MM.1S (cell line): ENCODE measurements at regions not wholly inside any gene's neighbourhood (a gene's known extent, or its start where the extent isn't known, plus 50 kb on each side); places are given as distances from the start of the nearest gene placed in this dataset.

ENCODE experiments used
- DNase-seq: peaks from one replicate; pipeline ENCODE4 v3.0.0-alpha.2; 2015
- H2AFZ ChIP-seq: fragments of 300-600 bp; sonication (generic); 2 replicates; pipeline ENCODE4 v1.6.0; 2016; ENCODE audit warnings: antibody characterized with exemption, low read length
- H3F3A ChIP-seq: fragments of 300-600 bp; sonication (generic); 2 replicates; pipeline ENCODE4 v1.6.1; 2016; ENCODE audit warnings: mild to moderate bottlenecking, antibody characterized with exemption, low read length, moderate library complexity, mixed read lengths; ENCODE audit not compliant: insufficient read depth
- H3K27ac ChIP-seq: fragments of 300-600 bp; sonication (generic); 2 replicates; pipeline ENCODE4 v1.5.1; 2016; ENCODE audit warnings: mild to moderate bottlenecking, low read length
- H3K27me3 ChIP-seq: fragments of 300-600 bp; sonication (generic); replicated peaks from 2 replicates; pipeline ENCODE4 v1.6.0; 2016; ENCODE audit warnings: low read length; ENCODE audit not compliant: insufficient read depth
- H3K36me3 ChIP-seq: fragments of 300-600 bp; sonication (generic); replicated peaks from 2 replicates; pipeline ENCODE4 v1.6.1; 2016; ENCODE audit warnings: mild to moderate bottlenecking, low read length, mixed read lengths; ENCODE audit not compliant: insufficient read depth
- H3K4me1 ChIP-seq: fragments of 300-600 bp; sonication (generic); 2 replicates; pipeline ENCODE4 v1.6.1; 2016; ENCODE audit warnings: low read length, mixed read lengths
- H3K4me2 ChIP-seq: fragments of 300-600 bp; sonication (generic); 2 replicates; pipeline ENCODE4 v1.6.0; 2016; ENCODE audit warnings: low read depth, low read length
- H3K4me3 ChIP-seq: fragments of 300-600 bp; sonication (generic); 2 replicates; pipeline ENCODE4 v1.5.1; 2016; ENCODE audit warnings: low read length, mixed read lengths
- H3K79me2 ChIP-seq: fragments of 300-600 bp; sonication (generic); 2 replicates; pipeline ENCODE4 v1.6.1; 2016; ENCODE audit warnings: mixed run types, low read length, mixed read lengths
- H3K9ac ChIP-seq: fragments of 300-600 bp; sonication (generic); 2 replicates; pipeline ENCODE4 v1.6.1; 2016; ENCODE audit warnings: low read length, mixed read lengths
- H3K9me2 ChIP-seq: fragments of 300-600 bp; sonication (generic); replicated peaks from 2 replicates; pipeline ENCODE4 v1.6.1; 2016; ENCODE audit warnings: mild to moderate bottlenecking, low read length, mixed read lengths; ENCODE audit not compliant: insufficient read depth
- H3K9me3 ChIP-seq: fragments of 300-600 bp; sonication (generic); replicated peaks from 2 replicates; pipeline ENCODE4 v1.6.1; 2016; ENCODE audit warnings: mild to moderate bottlenecking, low read length, mixed read lengths; ENCODE audit not compliant: insufficient read depth
- H4K20me1 ChIP-seq: fragments of 300-600 bp; sonication (generic); 2 replicates; pipeline ENCODE4 v1.6.1; 2016; ENCODE audit warnings: mild to moderate bottlenecking, low read length, moderate library complexity, mixed read lengths; ENCODE audit not compliant: insufficient read depth
- CTCF ChIP-seq: fragments of 300-600 bp; sonication (generic); IDR thresholded peaks from 2 replicates; pipeline ENCODE4 v1.5.1; 2016; ENCODE audit warnings: antibody characterized with exemption, low read length, mixed read lengths
- EZH2 ChIP-seq: fragments of 300-600 bp; sonication (generic); optimal IDR thresholded peaks from 2 replicates; pipeline ENCODE3; 2017; ENCODE audit warnings: low read depth, mild to moderate bottlenecking, antibody characterized with exemption, low read length, mixed read lengths
- EZH2phosphoT487 ChIP-seq: fragments of 300-600 bp; sonication (generic); IDR thresholded peaks from 2 replicates; pipeline ENCODE4 v1.6.1; 2018; ENCODE audit warnings: antibody characterized with exemption, low read length

DNA sequence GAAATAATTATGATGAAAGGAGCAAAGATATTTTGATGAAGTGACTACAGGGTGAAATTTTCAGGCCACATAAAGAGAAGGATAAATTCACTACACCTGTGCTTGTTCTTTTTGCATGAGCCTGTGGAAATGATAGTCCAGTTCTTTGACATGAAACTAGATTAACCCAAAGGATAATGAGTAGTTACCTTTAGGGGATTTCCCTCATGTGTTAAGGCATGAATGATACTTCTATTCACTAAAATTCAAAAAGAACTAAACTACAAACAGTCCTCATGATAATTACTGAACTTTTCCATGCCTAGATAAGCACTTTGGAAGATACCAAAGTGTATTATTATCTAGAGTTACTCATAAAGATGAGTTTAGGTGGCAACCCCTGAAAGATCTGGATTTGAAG lies 244.3 kb downstream of the PTPRC start:
- no peaks in the 10 kb centered on the region for H3K27me3 ChIP-seq
- no peaks in the 10 kb centered on the region for H3K9me2 ChIP-seq
- no peak for TF ChIP-seq EZH2phosphoT487
- no peak overlapping the region for H3K27ac ChIP-seq
- H3F3A ChIP-seq, result no peaks in the 10 kb centered on the region
- H3K9ac ChIP-seq, result no peak overlapping the region
- H4K20me1 ChIP-seq, result no peaks in the 10 kb centered on the region
- H3K36me3 ChIP-seq, result no peaks in the 10 kb centered on the region
- no peaks in the 10 kb centered on the region for H3K9me3 ChIP-seq
- H3K4me1 ChIP-seq, result no peaks in the 10 kb centered on the region
- no peak for DNase-seq
- no peak overlapping the region for H3K4me3 ChIP-seq
- H3K4me2 ChIP-seq, result no peak overlapping the region
- no peaks in the 10 kb centered on the region for H3K79me2 ChIP-seq
- no peak overlapping the region for H2AFZ ChIP-seq

DNA sequence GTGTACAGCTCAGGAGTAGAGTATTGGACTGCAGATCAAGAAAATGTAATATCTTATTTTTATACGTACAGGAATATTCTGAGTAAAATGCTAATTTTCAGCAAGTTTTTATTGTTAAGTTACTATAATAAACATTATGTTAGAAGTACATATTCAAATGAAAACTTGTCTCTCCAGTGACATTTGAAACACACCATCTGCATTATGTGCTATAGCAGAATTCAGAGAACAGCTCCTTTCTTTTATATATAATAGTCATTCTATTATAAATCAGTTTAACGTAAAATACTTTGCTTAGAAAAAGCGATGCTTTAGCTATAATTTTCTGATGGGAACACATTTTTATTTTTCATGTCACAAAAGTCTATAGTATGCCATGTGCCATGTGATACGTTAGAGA lies 249.0 kb downstream of the PTPRC start:
- Histone ChIP-seq H3K4me1 (no peaks in the 10 kb centered on the region), H3K9me3 (no peaks in the 10 kb centered on the region), H3K4me3 (no peak overlapping the region), H2AFZ (no peak overlapping the region), H3K9me2 (no peaks in the 10 kb centered on the region), H3K36me3 (no peaks in the 10 kb centered on the region), H3K4me2 (no peak overlapping the region), H3F3A (no peaks in the 10 kb centered on the region), H3K79me2 (no peaks in the 10 kb centered on the region), H3K27ac (no peak overlapping the region), H3K27me3 (no peaks in the 10 kb centered on the region), H3K9ac (no peak overlapping the region), H4K20me1 (no peaks in the 10 kb centered on the region)
- DNase-seq, result no peak
- TF ChIP-seq EZH2 (no peak), CTCF (no peak), EZH2phosphoT487 (no peak)

GRCh38 chr1:198888379-198888943 lies 249.6 kb downstream of the PTPRC start:
- no peak overlapping the region for H3K4me2 ChIP-seq
- H3K4me3 ChIP-seq, result no peak overlapping the region
- H2AFZ ChIP-seq, result no peak overlapping the region
- H3K9me2 ChIP-seq, result no peaks in the 10 kb centered on the region
- no peaks in the 10 kb centered on the region for H3K9me3 ChIP-seq
- H3F3A ChIP-seq, result no peaks in the 10 kb centered on the region
- H3K27me3 ChIP-seq, result no peaks in the 10 kb centered on the region
- H3K79me2 ChIP-seq, result no peaks in the 10 kb centered on the region
- no peaks in the 10 kb centered on the region for H3K4me1 ChIP-seq
- DNase-seq, result no peak
- TF ChIP-seq EZH2phosphoT487, result no peak
- TF ChIP-seq CTCF, result no peak
- no peak for TF ChIP-seq EZH2
- H4K20me1 ChIP-seq, result no peaks in the 10 kb centered on the region
- H3K27ac ChIP-seq, result no peak overlapping the region
- no peak overlapping the region for H3K9ac ChIP-seq
- no peaks in the 10 kb centered on the region for H3K36me3 ChIP-seq

DNA sequence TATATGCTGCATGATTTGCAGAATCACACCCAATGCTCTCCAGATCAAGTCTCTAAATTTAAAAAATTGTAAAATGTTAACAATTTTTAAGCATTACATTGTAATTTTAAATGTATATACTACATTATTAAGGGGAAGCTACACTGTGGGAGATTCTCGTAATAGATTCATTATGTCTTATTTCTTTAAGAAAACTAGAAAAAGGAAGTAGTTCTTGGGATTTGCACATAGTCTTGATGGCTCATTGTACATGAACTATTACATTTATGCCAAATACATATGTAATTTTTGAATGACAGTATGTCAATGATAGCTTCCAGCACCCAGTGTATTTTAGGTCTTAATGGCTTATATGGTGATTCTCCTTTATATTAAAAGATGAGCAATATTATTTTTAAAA lies 250.3 kb downstream of the PTPRC start:
- H3K4me3 ChIP-seq, result no peak overlapping the region
- H3K9me2 ChIP-seq, result no peaks in the 10 kb centered on the region
- H3K36me3 ChIP-seq, result no peaks in the 10 kb centered on the region
- H4K20me1 ChIP-seq, result no peaks in the 10 kb centered on the region
- no peaks in the 10 kb centered on the region for H3K9me3 ChIP-seq
- no peak overlapping the region for H3K4me2 ChIP-seq
- no peaks in the 10 kb centered on the region for H3F3A ChIP-seq
- no peaks in the 10 kb centered on the region for H3K4me1 ChIP-seq
- DNase-seq, result no peak
- no peak overlapping the region for H2AFZ ChIP-seq
- TF ChIP-seq EZH2phosphoT487 (no peak), CTCF (no peak), EZH2 (no peak)
- no peaks in the 10 kb centered on the region for H3K27me3 ChIP-seq
- H3K79me2 ChIP-seq, result no peaks in the 10 kb centered on the region
- H3K27ac ChIP-seq, result no peak overlapping the region
- no peak overlapping the region for H3K9ac ChIP-seq
